ENCODE measurements at regions not wholly inside any gene's neighbourhood (a gene's known extent, or its start where the extent isn't known, plus 50 kb on each side); places are given as distances from the start of the nearest gene placed in this dataset.
A peak's percentile ranks its signal among the peaks of the same experiment; 100 is the strongest.
"Not testable (repeated sequence)": the region's sequence is repeated elsewhere in the genome, so short reads cannot be mapped to it uniquely, and the experiment has no call there.

- DNase-seq = no peak
These were observed 133.7 kb downstream of the ATL2 start for GRCh38 chr2:38243186-38243880.

GRCh38 chr2:38239452-38239851, 137.6 kb downstream of the ATL2 start:
- DNase-seq = no peak

DNA sequence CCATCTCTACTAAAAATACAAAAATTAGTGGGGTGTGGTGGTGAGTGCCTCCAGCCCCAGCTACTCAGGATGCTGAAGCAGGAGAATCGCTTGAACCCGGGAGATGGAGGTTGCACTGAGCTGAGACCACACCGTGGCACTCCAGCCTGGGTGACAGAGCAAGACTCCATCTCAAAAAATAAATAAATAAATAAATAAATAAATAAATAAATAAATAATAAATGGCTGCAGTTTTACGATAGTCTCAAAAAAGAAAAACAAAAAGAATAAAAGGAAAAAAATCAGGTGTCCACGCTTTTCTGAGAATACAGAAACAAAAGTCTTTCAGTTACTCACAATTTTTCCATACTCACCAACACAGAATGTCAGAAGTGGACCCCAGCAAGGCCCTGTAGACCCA, 138.4 kb downstream of the ATL2 start:
- DNase-seq = not testable (repeated sequence)

GRCh38 chr2:38237311-38237710, 139.8 kb downstream of the ATL2 start:
- DNase-seq = no peak

DNA sequence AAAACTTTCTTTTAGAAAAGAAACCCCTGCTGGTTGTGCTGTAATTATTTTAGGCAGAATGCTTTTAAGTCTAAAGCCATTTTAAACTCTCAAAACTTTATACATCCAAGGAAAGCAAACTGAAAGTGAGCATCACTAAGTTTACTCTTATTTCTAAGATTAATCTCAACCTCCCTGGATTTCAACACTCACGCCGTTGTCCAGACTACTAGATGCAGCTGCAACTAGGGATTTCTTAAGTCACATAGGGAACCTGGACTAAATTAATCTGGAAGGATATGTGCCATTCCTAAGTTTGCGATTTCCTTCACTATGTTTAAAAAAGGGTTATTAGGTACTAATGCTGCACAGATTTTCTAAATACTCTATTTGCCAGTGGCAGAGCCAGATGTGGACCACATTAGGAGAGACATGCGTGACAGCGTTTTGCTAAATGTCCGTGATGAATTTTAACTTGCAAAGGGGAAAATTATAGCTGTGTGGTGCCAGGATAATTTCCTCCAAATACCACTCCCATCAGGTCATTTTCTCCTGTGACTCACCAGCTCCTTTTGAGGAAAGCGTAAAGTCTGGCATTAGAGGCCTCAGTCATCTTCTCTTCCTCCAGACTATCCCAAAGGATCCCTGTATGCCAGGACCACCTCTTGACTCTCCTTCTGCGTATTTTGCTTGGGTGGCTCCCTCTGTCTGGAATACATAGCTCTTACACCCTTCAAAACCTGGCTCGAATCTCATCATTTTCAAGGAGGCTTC, 143.7 kb downstream of the ATL2 start:
- no peak for DNase-seq

GRCh38 chr2:38232454-38232853, 144.6 kb downstream of the ATL2 start:
- no peak for DNase-seq

DNA sequence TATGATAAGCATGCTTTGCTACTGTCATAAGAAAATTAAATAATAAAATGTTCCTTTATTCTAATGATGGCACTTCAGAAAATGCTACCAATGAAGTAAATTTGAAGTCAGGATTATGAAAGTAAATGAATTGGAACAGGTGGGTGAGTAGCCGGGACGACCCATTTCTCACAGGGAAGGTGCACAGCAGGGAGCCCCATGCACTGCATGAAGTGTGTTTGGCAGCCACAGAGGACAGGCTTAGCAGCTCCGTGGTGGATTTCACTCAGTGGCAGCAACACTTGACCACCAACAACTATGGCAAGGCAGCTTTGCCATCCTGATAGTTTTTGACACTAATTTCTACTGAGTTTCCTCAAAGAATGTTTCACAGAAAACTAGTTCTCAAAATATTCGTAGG, 146.3 kb downstream of the ATL2 start:
- no peak for DNase-seq

GRCh38 chr2:38228753-38229152, 148.3 kb downstream of the ATL2 start:
- no peak for DNase-seq

- DNase-seq = no peak
These were observed 149.0 kb upstream of the CYP1B1 start for GRCh38 chr2:38224821-38225437.

GRCh38 chr2:38224181-38224580, 148.2 kb upstream of the CYP1B1 start:
- DNase-seq = no peak

- no peak for DNase-seq
These were observed 147.3 kb upstream of the CYP1B1 start for GRCh38 chr2:38223256-38223655.

- no peak for DNase-seq
These were observed 144.2 kb upstream of the CYP1B1 start for GRCh38 chr2:38220164-38220563.

GRCh38 chr2:38218995-38219394, 143.0 kb upstream of the CYP1B1 start:
- no peak for DNase-seq

- no peak for DNase-seq
These were observed 142.6 kb upstream of the CYP1B1 start for GRCh38 chr2:38218591-38218991.

DNA sequence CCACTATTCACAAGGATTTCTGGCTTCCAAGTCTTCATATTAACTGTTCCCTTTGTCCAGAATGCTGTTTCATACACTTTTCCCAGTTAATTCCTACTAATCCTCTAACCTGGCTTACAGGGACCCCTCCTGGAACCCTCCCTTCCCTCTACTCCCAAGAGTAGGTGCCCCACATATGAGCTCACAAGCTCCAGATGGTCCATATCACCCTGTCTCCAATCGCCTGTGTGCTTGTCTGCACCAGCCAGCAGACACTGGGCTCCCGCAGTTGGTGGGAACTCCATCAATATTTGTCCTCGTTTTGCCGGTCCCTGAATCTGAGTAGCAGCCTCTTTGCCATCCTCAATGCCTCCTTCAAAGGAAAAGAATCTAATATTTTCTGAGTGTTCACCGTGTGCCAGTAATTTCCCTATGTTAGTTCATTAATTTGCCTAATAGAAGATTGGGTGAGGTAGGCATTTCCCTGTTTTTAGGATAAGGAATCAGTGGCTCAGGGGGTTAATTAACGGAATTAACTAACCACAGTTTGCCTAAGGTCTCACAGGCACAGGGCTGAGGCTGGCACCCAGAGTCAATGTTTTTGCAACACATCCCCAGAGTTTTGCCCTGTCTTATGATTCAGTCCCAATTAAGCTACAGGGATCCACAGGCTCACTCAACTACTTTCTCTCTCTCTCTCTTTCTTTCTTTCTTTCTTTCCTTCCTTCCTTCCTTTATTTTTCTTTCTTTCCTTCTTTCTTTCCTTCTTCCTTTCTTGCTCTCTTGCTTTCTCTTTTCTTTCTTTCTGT, 141.6 kb upstream of the CYP1B1 start:
- no peak for DNase-seq

DNA sequence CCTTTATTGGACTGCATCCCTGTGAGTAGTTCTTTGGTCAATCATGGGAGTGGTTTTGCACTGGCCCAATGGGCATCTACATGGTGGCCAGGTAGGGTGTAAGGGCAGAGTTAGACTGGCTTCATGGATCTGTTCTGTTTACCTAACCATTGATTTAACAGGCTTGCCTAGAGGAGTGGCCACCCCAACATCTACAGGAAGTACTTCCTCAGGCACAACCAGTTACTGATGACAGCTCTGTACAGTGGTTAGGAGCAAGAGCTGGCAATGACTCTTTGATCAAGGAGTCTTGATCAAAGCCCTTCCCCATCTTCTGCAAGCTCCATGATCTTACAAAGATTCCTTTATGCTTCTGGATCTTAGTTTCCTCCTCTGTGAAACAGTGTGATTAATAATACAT, 140.9 kb upstream of the CYP1B1 start:
- DNase-seq = no peak

GRCh38 chr2:38215993-38216392, 140.0 kb upstream of the CYP1B1 start:
- no peak for DNase-seq

- no peak for DNase-seq
These were observed 139.6 kb upstream of the CYP1B1 start for GRCh38 chr2:38215522-38215921.

- peak; percentile 2 for DNase-seq
These were observed 138.3 kb upstream of the CYP1B1 start for GRCh38 chr2:38214209-38214717.

GRCh38 chr2:38213619-38214167, 137.7 kb upstream of the CYP1B1 start:
- no peak for DNase-seq

GRCh38 chr2:38212312-38212711, 136.4 kb upstream of the CYP1B1 start:
- DNase-seq = no peak

DNA sequence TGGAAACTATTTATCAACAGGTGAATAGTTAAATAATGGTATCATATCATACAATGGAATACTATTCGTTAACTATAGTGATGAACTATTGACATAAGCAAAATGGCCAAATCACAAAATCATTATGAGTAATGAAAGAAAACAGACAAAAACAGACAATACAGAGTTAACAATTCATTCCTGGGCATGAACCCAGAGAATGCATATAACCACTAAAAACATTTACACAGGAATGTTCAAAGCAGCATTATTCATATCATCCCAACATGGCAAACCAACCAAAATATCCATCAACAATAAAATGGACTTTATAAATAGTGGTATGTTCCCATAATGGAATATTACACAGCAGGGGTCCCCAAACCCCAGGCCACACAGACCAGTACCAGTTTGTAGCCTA, 131.2 kb upstream of the CYP1B1 start:
- no peak for DNase-seq

DNA sequence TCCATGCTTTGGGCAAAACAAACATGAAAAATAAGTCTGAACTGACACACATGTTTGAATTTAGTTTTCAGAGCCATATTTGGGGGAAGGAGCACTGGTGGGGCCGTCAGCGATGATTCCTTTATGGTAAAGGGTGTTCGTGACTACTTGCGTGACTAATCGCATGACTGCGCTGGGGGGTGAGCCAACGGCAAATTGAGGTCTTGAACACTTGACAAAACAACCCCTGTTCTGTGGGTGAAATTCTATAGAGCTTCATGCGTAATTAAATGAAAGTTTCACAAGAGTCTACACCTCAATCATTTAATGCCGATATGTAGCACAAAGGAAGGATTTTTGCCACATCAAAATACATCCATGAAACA, 127.5 kb upstream of the CYP1B1 start:
- no peak for DNase-seq
